Urinary bladder (tissue), 3 donors: ENCODE measurements at regions not wholly inside any gene's neighbourhood (a gene's known extent, or its start where the extent isn't known, plus 50 kb on each side); places are given as distances from the start of the nearest gene placed in this dataset.
"Not testable (repeated sequence)": the region's sequence is repeated elsewhere in the genome, so short reads cannot be mapped to it uniquely, and the experiment has no call there.

Source experiments
- DNase-seq: peaks from one replicate; pipeline ENCODE4 v3.0.0-alpha.2; 2015; ENCODE audit errors: extremely low spot score
- H3K27ac ChIP-seq: one replicate; pipeline ENCODE4 v1.5.1; 2013; ENCODE audit warnings: low read depth, mild to moderate bottlenecking, moderate library complexity
- H3K36me3 ChIP-seq: one replicate; pipeline ENCODE4 v1.6.1; 2013; ENCODE audit warnings: mild to moderate bottlenecking, moderate library complexity; ENCODE audit not compliant: insufficient read depth
- H3K4me1 ChIP-seq: one replicate; pipeline ENCODE4 v1.6.1; 2013; ENCODE audit warnings: mild to moderate bottlenecking, moderate library complexity; ENCODE audit not compliant: insufficient read depth
- H3K4me3 ChIP-seq: one replicate; pipeline ENCODE4 v1.5.1; 2013; ENCODE audit warnings: low read depth, low read length
- WGBS: extraction: QIAGEN DNeasy Blood & Tissue Kit; methylation state at CpG from one replicate; pipeline ENCODE4 v1.1.7; 2013; 5-methylcytosine and 5-hydroxymethylcytosine counted together
- donor health status: healthy with polysubstance abuse.
- donor health status: healthy.

GRCh38 chr7:85681241-85681640, 494.4 kb upstream of the SEMA3D start:
- no peaks in the 10 kb centered on the region for H3K4me1 ChIP-seq
- H3K36me3 ChIP-seq = no peaks in the 10 kb centered on the region
- H3K27ac ChIP-seq = no peak overlapping the region
- DNase-seq = no peak
- H3K4me3 ChIP-seq = no peak overlapping the region
- WGBS = 69% methylated on average over 2 of the region's 2 CpGs

DNA sequence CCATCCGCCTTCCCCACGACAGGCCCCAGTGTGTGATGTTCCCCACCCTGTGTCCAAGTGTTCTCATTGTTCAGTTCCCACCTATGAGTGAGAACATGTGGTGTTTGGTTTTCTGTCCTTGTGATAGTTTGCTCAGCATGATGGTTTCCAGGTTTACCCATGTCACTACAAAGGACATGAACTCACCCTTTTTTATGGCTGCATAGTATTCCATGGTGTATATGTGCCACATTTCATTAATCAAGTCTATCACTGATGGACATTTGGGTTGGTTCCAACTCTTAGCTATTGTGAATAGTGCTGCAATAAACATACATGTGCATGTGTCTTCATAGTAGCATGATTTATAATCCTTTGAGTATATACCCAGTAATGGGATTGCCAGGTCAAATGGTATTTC, 488.2 kb upstream of the SEMA3D start:
- not testable (repeated sequence) for H3K4me1 ChIP-seq, DNase-seq, H3K4me3 ChIP-seq, H3K36me3 ChIP-seq, H3K27ac ChIP-seq
- 89% methylated on average over 2 of the region's 2 CpGs for WGBS

DNA sequence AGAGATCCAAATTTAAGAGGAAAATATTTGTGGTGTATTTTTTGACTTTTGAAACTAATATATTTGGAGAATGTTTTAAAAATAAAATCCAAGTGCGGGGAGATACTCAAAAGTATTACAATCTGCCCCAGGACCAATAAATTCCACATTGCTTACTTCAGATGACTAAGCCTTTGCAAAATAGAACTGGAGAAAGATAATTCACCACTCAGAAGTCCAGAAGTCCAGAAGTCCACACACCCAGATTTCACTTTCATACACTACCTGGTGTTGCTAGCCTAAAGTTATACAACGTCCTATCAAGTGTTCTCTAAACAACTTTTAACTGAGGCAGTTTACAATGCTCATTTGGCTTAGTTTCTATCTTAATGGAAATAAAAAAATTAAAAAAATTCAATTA, 487.0 kb upstream of the SEMA3D start:
- 76% methylated on average over 2 of the region's 2 CpGs for WGBS
- Histone ChIP-seq H3K36me3 (no peaks in the 10 kb centered on the region), H3K27ac (no peak overlapping the region), H3K4me1 (no peaks in the 10 kb centered on the region), H3K4me3 (no peak overlapping the region)
- DNase-seq = no peak

GRCh38 chr7:85669225-85669624, 482.4 kb upstream of the SEMA3D start:
- Histone ChIP-seq H3K4me1 (no peaks in the 10 kb centered on the region), H3K4me3 (no peak overlapping the region), H3K36me3 (no peaks in the 10 kb centered on the region), H3K27ac (no peak overlapping the region)
- no peak for DNase-seq
- 79% methylated on average over 3 of the region's 3 CpGs for WGBS

- WGBS = 92% methylated on average over 2 of the region's 2 CpGs
- H3K4me3 ChIP-seq = no peak overlapping the region
- DNase-seq = no peak
These were observed 477.5 kb upstream of the SEMA3D start for GRCh38 chr7:85664341-85664740.

GRCh38 chr7:85659364-85659763, 472.5 kb upstream of the SEMA3D start:
- H3K4me1 ChIP-seq = no peaks in the 10 kb centered on the region
- H3K27ac ChIP-seq = no peak overlapping the region
- no peaks in the 10 kb centered on the region for H3K36me3 ChIP-seq
- DNase-seq = no peak
- H3K4me3 ChIP-seq = no peak overlapping the region

More at GRCh38 chr7:85664341-85664740, 477.5 kb upstream of the SEMA3D start:
- no peaks in the 10 kb centered on the region for H3K4me1 ChIP-seq
- H3K36me3 ChIP-seq = no peaks in the 10 kb centered on the region
- H3K27ac ChIP-seq = no peak overlapping the region

GRCh38 chr7:85655252-85655651, 468.4 kb upstream of the SEMA3D start:
- Histone ChIP-seq H3K4me1 (no peaks in the 10 kb centered on the region), H3K36me3 (no peaks in the 10 kb centered on the region), H3K27ac (no peak overlapping the region), H3K4me3 (no peak overlapping the region)
- no peak for DNase-seq
- WGBS = 82% methylated on average over 5 of the region's 5 CpGs

DNA sequence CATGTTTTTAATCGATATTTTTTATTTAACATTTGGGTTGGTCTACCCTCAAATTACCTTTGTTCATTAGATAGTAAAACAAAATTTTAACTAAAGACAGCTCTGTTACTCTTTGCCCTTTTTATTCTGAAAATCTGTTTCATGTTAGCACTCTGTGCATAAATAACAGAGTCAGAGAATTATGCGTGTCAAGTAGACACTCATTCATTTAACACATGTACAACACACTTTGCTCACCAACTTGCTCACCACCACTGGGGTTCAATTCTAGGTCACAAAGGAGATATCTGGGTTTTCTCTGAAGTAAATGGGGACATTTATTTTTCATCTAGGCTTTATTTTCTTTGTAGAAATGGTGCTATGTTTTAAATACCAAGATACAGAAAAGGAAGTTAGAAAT, 457.4 kb upstream of the SEMA3D start:
- Histone ChIP-seq H3K4me1 (no peaks in the 10 kb centered on the region), H3K36me3 (no peaks in the 10 kb centered on the region), H3K27ac (no peak overlapping the region), H3K4me3 (no peak overlapping the region)
- WGBS = 75% methylated on average over 2 of the region's 2 CpGs
- no peak for DNase-seq

- WGBS = 74% methylated on average over 3 of the region's 3 CpGs
- DNase-seq = no peak
- no peaks in the 10 kb centered on the region for H3K4me1 ChIP-seq
- no peaks in the 10 kb centered on the region for H3K36me3 ChIP-seq
- H3K27ac ChIP-seq = no peak overlapping the region
- H3K4me3 ChIP-seq = no peak overlapping the region
These were observed 454.5 kb upstream of the SEMA3D start for GRCh38 chr7:85641331-85641730.

DNA sequence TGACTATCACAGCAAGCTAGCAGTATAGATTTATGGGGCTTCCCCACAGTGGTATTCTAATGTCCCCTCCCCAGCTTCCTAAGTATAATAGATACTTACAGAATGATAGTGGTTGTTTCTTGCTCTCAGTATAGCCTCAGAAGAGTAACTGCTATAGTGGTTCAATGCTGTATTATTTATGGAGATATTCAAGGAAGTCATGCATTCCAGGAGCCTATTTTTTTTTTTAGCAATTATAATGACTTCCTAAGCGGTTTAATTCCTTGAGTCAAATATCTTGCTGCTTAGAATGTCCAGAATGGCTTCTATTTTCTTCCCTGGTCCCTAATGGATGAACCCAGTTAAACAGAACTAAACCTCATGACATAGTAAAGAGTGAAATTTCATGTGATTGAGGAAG, 451.5 kb upstream of the SEMA3D start:
- no peak for DNase-seq
- no peaks in the 10 kb centered on the region for H3K4me1 ChIP-seq
- H3K27ac ChIP-seq = no peak overlapping the region
- WGBS = 68% methylated on average over 1 of the region's 1 CpG
- H3K36me3 ChIP-seq = no peaks in the 10 kb centered on the region
- H3K4me3 ChIP-seq = no peak overlapping the region

- H3K4me3 ChIP-seq = no peak overlapping the region
- H3K27ac ChIP-seq = no peak overlapping the region
- DNase-seq = no peak
- H3K4me1 ChIP-seq = no peaks in the 10 kb centered on the region
- 87% methylated on average over 2 of the region's 2 CpGs for WGBS
- no peaks in the 10 kb centered on the region for H3K36me3 ChIP-seq
These were observed 448.1 kb upstream of the SEMA3D start for GRCh38 chr7:85634951-85635350.

GRCh38 chr7:85630904-85631600, 444.2 kb upstream of the SEMA3D start:
- no peaks in the 10 kb centered on the region for H3K36me3 ChIP-seq
- H3K4me1 ChIP-seq = no peaks in the 10 kb centered on the region
- H3K4me3 ChIP-seq = no peak overlapping the region
- H3K27ac ChIP-seq = no peak overlapping the region
- DNase-seq = no peak
- WGBS = 78% methylated on average over 1 of the region's 1 CpG

- no peak overlapping the region for H3K27ac ChIP-seq
- no peak overlapping the region for H3K4me3 ChIP-seq
- no peak for DNase-seq
- no peaks in the 10 kb centered on the region for H3K36me3 ChIP-seq
- no peaks in the 10 kb centered on the region for H3K4me1 ChIP-seq
- WGBS = 94% methylated on average over 5 of the region's 5 CpGs
These were observed 441.1 kb upstream of the SEMA3D start for GRCh38 chr7:85627791-85628586.

GRCh38 chr7:85622059-85622458, 435.2 kb upstream of the SEMA3D start:
- Histone ChIP-seq H3K27ac (no peak overlapping the region), H3K4me1 (no peaks in the 10 kb centered on the region), H3K4me3 (no peak overlapping the region), H3K36me3 (no peaks in the 10 kb centered on the region)
- 96% methylated on average over 1 of the region's 1 CpG for whole genome bisulfite sequencing
- DNase-seq = no peak
